ENCODE measurements at regions not wholly inside any gene's neighbourhood (a gene's known extent, or its start where the extent isn't known, plus 50 kb on each side); places are given as distances from the start of the nearest gene placed in this dataset.

GRCh38 chr2:16313235-16313975, 352.2 kb downstream of the CYRIA start:
- Mint-ChIP-seq H3K4me3 (ENCODE audit: unreplicated experiment) (no peak overlapping the region), H3K27me3 (ENCODE audit: unreplicated experiment) (peaks cover 2% of the 10 kb centered on the region), H3K36me3 (ENCODE audit: unreplicated experiment) (no peaks in the 10 kb centered on the region), H3K9me3 (ENCODE audit: unreplicated experiment) (peaks cover 5% of the 10 kb centered on the region), H3K4me1 (ENCODE audit: unreplicated experiment) (peaks cover 3% of the 10 kb centered on the region), H3K27ac (ENCODE audit: unreplicated experiment) (no peak overlapping the region)
- TF ChIP-seq, protein P1, sequence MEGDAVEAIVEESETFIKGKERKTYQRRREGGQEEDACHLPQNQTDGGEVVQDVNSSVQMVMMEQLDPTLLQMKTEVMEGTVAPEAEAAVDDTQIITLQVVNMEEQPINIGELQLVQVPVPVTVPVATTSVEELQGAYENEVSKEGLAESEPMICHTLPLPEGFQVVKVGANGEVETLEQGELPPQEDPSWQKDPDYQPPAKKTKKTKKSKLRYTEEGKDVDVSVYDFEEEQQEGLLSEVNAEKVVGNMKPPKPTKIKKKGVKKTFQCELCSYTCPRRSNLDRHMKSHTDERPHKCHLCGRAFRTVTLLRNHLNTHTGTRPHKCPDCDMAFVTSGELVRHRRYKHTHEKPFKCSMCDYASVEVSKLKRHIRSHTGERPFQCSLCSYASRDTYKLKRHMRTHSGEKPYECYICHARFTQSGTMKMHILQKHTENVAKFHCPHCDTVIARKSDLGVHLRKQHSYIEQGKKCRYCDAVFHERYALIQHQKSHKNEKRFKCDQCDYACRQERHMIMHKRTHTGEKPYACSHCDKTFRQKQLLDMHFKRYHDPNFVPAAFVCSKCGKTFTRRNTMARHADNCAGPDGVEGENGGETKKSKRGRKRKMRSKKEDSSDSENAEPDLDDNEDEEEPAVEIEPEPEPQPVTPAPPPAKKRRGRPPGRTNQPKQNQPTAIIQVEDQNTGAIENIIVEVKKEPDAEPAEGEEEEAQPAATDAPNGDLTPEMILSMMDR (IDR thresholded peaks at IDR 0.05) = no peak
- DNase-seq (ENCODE audit: extremely low spot score, unreplicated experiment) = peak; percentile 59

- H3K27ac Mint-ChIP-seq (ENCODE audit: unreplicated experiment) = no peak overlapping the region
- peak; percentile 40 for DNase-seq (ENCODE audit: extremely low spot score, unreplicated experiment)
- no peaks in the 10 kb centered on the region for H3K4me1 Mint-ChIP-seq (ENCODE audit: unreplicated experiment)
- peaks cover 3% of the 10 kb centered on the region for H3K9me3 Mint-ChIP-seq (ENCODE audit: unreplicated experiment)
- H3K36me3 Mint-ChIP-seq (ENCODE audit: unreplicated experiment) = no peaks in the 10 kb centered on the region
- H3K27me3 Mint-ChIP-seq (ENCODE audit: unreplicated experiment) = peaks cover 2% of the 10 kb centered on the region
- no peak overlapping the region for H3K4me3 Mint-ChIP-seq (ENCODE audit: unreplicated experiment)
- TF ChIP-seq, protein P1 (IDR thresholded peaks at IDR 0.05) = no peak
Observed at GRCh38 chr2:16312771-16313170, 352.9 kb downstream of the CYRIA start.

GRCh38 chr2:16311521-16312440, 353.9 kb downstream of the CYRIA start:
- no peaks in the 10 kb centered on the region for H3K9me3 Mint-ChIP-seq (ENCODE audit: unreplicated experiment)
- no peak for DNase-seq (ENCODE audit: extremely low spot score, unreplicated experiment)
- H3K27ac Mint-ChIP-seq (ENCODE audit: unreplicated experiment) = no peak overlapping the region
- H3K4me3 Mint-ChIP-seq (ENCODE audit: unreplicated experiment) = no peak overlapping the region
- no peaks in the 10 kb centered on the region for H3K36me3 Mint-ChIP-seq (ENCODE audit: unreplicated experiment)
- peaks cover 2% of the 10 kb centered on the region for H3K27me3 Mint-ChIP-seq (ENCODE audit: unreplicated experiment)
- TF ChIP-seq, protein P1 (IDR thresholded peaks at IDR 0.05) = no peak
- H3K4me1 Mint-ChIP-seq (ENCODE audit: unreplicated experiment) = no peaks in the 10 kb centered on the region

DNA sequence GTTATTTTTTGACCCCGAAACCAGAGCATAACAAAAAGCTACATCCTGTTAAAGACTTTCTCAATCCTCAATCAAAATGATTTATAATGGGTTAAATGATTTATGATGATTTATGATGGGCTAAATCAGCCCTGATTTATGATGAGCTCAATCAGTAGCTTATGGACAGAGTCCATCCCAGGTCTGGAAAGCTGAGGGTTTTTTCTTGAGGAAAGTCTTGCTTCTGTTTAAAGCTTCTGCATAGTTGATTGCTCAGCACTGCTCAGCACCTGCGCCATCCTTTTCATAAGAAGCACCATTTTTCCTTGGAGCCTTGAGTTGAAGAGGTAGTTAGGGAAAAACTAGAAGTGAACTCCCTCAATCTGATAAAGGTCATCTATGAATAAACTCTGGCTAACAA, 356.8 kb downstream of the CYRIA start:
- Mint-ChIP-seq H3K4me3 (ENCODE audit: unreplicated experiment) (no peak overlapping the region), H3K9me3 (ENCODE audit: unreplicated experiment) (peaks cover 10% of the 10 kb centered on the region), H3K36me3 (ENCODE audit: unreplicated experiment) (no peaks in the 10 kb centered on the region), H3K27me3 (ENCODE audit: unreplicated experiment) (peaks cover 2% of the 10 kb centered on the region), H3K4me1 (ENCODE audit: unreplicated experiment) (no peaks in the 10 kb centered on the region), H3K27ac (ENCODE audit: unreplicated experiment) (no peak overlapping the region)
- TF ChIP-seq, protein P1 (IDR thresholded peaks at IDR 0.05) = no peak
- DNase-seq (ENCODE audit: extremely low spot score, unreplicated experiment) = no peak

All from osteocyte (in vitro differentiated cells).